Tibial nerve (tissue), 4 donors: ENCODE measurements at regions not wholly inside any gene's neighbourhood (a gene's known extent, or its start where the extent isn't known, plus 50 kb on each side); places are given as distances from the start of the nearest gene placed in this dataset.

Experiments used
- DNase-seq, 2 donors: peaks; one replicate each; pipeline ENCODE4 v3.0.0-alpha.2; 2019; ENCODE audit warnings: low spot score in 2 of 2
- H3K27ac ChIP-seq, 4 donors: fragments of 200-600 bp; sonication (generic) in 3 of 4; one replicate each; pipeline ENCODE4 v1.5.1; 2017 to 2019; ENCODE audit warnings: mild to moderate bottlenecking in 1 of 4
- H3K27me3 ChIP-seq, 2 donors: fragments of 200-600 bp; sonication (generic) in 1 of 2; one replicate each; pipeline versions ENCODE4 v1.5.1 to v1.6.0; 2017 to 2019
- H3K36me3 ChIP-seq, 3 donors: fragments of 200-600 bp; sonication (generic); one replicate each; pipeline ENCODE4 v1.5.1; 2018 to 2019
- H3K4me1 ChIP-seq, 4 donors: fragments of 200-600 bp; sonication (generic) in 3 of 4; one replicate each; pipeline ENCODE4 v1.5.1; 2017 to 2019
- H3K4me3 ChIP-seq, 4 donors: fragments of 200-600 bp; sonication (generic) in 3 of 4; one replicate each; pipeline ENCODE4 v1.5.1; 2017 to 2019; ENCODE audit warnings: mild to moderate bottlenecking in 1 of 4, moderate library complexity in 1 of 4
- H3K9me3 ChIP-seq, 4 donors: fragments of 200-600 bp; sonication (generic) in 3 of 4; one replicate each; pipeline ENCODE4 v1.5.1; 2017 to 2019
- EP300 ChIP-seq, 2 donors: sonication (generic); formaldehyde crosslinking; IDR thresholded peaks; one replicate each; pipeline ENCODE4 v1.6.1; 2017; ENCODE audit warnings: antibody characterized with exemption in 2 of 2, mild to moderate bottlenecking in 1 of 2
- POLR2A ChIP-seq, 2 donors: fragments of 450-650 bp; IDR thresholded peaks; one replicate each; pipeline ENCODE4 v1.6.1; 2017; ENCODE audit warnings: antibody characterized with exemption in 2 of 2, mild to moderate bottlenecking in 2 of 2, moderate library complexity in 2 of 2
- WGBS, 2 donors: methylation state at CpG; one replicate each; pipeline ENCODE4 v1.1.5; 2018; 5-methylcytosine and 5-hydroxymethylcytosine counted together
- TF ChIP-seq, protein P1 (sequence below), 5 experiments: fragments of 200-600 bp in 3 of 5; fragments of 450-650 bp in 2 of 5; sonication (generic) in 3 of 5; IDR thresholded peaks; one replicate each; pipeline ENCODE4 v1.5.1; 2016 to 2019; ENCODE audit warnings: antibody characterized with exemption in 5 of 5, mild to moderate bottlenecking in 3 of 5, moderate library complexity in 2 of 5

DNA sequence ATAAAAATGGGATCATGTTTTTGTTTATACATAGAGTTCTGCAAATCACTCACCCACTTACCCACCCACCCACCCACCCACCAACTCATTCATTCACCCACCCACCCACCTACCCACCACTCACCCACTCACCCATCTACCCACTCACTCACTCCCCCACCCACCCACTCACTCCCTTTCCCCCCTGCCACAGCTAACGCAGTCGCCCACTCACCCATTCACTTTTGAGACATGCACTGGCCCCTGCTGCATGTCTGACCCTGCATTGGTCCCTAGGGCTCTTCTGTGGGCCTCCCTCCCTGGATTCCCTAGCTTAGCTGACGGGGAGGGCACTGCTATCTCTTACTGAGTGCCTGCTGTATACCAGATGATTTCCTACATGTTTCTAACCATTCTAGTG, 100.4 kb upstream of the CSF3R start:
- no peaks in the 10 kb centered on the region for H3K4me1 ChIP-seq
- 47 to 55% methylated on average over 3 of the region's 3 CpGs for WGBS, 2 donors
- no peaks in the 10 kb centered on the region for H3K36me3 ChIP-seq
- H3K27me3 ChIP-seq = peaks cover 0 to 32% of the 10 kb centered on the region in 2 donors
- no peak overlapping the region for H3K27ac ChIP-seq
- no peak for DNase-seq
- H3K4me3 ChIP-seq = no peak overlapping the region
- H3K9me3 ChIP-seq = no peaks in the 10 kb centered on the region
- TF ChIP-seq, protein P1, sequence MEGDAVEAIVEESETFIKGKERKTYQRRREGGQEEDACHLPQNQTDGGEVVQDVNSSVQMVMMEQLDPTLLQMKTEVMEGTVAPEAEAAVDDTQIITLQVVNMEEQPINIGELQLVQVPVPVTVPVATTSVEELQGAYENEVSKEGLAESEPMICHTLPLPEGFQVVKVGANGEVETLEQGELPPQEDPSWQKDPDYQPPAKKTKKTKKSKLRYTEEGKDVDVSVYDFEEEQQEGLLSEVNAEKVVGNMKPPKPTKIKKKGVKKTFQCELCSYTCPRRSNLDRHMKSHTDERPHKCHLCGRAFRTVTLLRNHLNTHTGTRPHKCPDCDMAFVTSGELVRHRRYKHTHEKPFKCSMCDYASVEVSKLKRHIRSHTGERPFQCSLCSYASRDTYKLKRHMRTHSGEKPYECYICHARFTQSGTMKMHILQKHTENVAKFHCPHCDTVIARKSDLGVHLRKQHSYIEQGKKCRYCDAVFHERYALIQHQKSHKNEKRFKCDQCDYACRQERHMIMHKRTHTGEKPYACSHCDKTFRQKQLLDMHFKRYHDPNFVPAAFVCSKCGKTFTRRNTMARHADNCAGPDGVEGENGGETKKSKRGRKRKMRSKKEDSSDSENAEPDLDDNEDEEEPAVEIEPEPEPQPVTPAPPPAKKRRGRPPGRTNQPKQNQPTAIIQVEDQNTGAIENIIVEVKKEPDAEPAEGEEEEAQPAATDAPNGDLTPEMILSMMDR (IDR thresholded peaks at IDR 0.05) = no peak
- TF ChIP-seq EP300 (IDR thresholded peaks at IDR 0.05) (no peak), POLR2A (IDR thresholded peaks at IDR 0.05) (no peak)

- WGBS, 2 donors = 69 to 73% methylated on average over 12 of the region's 12 CpGs
Measured at GRCh38 chr1:36582066-36582755, 99.5 kb upstream of the CSF3R start.

GRCh38 chr1:36580524-36580923, 97.8 kb upstream of the CSF3R start:
- Histone ChIP-seq H3K27ac (no peak overlapping the region), H3K27me3 (peaks cover 0 to 11% of the 10 kb centered on the region in 2 donors), H3K4me1 (no peaks in the 10 kb centered on the region), H3K4me3 (no peak overlapping the region), H3K9me3 (no peaks in the 10 kb centered on the region), H3K36me3 (no peaks in the 10 kb centered on the region)
- 44% methylated on average over 5 of the region's 5 CpGs for WGBS, 2 donors
- no peak for TF ChIP-seq EP300 (IDR thresholded peaks at IDR 0.05)
- TF ChIP-seq, protein P1 (IDR thresholded peaks at IDR 0.05) = no peak
- TF ChIP-seq POLR2A (IDR thresholded peaks at IDR 0.05) = no peak
- DNase-seq = no peak

More at GRCh38 chr1:36582066-36582755, 99.5 kb upstream of the CSF3R start:
- no peak for DNase-seq
- no peaks in the 10 kb centered on the region for H3K9me3 ChIP-seq
- no peak overlapping the region for H3K4me3 ChIP-seq
- H3K27ac ChIP-seq = no peak overlapping the region
- TF ChIP-seq EP300 (IDR thresholded peaks at IDR 0.05) (no peak), POLR2A (IDR thresholded peaks at IDR 0.05) (no peak)
- TF ChIP-seq, protein P1 (IDR thresholded peaks at IDR 0.05) = no peak
- no peaks in the 10 kb centered on the region for H3K36me3 ChIP-seq
- H3K4me1 ChIP-seq = no peaks in the 10 kb centered on the region
- H3K27me3 ChIP-seq = peaks cover 0 to 24% of the 10 kb centered on the region in 2 donors

DNA sequence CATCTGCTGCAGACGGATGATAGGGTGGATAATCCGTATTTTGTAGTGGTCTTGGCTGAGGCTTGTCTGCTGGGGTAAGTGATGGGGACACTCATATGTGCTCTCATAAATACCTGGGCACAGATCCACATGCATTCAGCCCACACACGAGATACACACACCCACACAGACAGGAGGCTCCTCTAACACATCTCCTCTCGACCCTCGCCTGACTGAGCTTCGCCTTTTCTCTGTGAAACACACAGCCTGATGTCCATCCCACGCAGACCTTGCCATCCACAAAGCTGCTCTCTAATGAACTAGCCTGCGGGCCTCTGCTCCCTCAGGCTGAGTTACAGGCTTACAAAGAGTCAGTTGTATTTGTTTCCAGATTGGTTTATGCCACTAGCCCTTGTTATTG, 96.3 kb upstream of the CSF3R start:
- WGBS, 2 donors = 33 to 54% methylated on average over 8 of the region's 8 CpGs
- peaks cover 0 to 16% of the 10 kb centered on the region in 2 donors for H3K27me3 ChIP-seq
- no peak for DNase-seq
- no peak overlapping the region for H3K4me3 ChIP-seq
- TF ChIP-seq EP300 (IDR thresholded peaks at IDR 0.05) = no peak
- TF ChIP-seq, protein P1 (IDR thresholded peaks at IDR 0.05) = no peak
- H3K4me1 ChIP-seq = no peaks in the 10 kb centered on the region
- H3K27ac ChIP-seq = no peak overlapping the region
- no peaks in the 10 kb centered on the region for H3K36me3 ChIP-seq
- H3K9me3 ChIP-seq = no peaks in the 10 kb centered on the region

DNA sequence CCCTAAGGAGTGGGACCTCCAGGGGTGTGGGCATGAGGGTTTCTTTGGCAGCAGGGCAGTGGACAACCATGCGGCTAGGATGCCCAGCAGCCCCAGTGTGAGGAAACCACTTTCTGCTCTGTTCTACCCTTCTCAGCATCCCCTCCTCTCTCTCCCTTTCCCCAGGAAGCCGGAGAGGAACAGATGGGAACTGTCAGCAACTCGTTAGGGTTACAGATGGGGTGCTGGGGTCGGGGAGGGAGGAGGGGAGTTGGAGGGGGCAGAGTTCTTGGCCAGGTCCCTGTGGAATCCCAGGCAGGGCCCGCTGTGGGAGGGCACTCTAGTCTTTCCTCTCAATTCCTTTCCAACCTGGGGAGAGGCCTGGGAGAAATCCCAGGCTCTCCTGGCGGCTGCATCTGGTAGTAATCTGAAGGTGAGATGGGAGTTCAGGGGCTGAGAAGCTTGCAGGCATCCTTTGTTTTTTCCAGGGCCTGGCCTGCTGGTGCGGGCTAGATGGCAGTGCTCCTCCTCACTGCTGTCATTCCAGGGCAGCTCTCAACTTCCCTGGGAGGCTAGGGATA, 93.9 kb upstream of the CSF3R start:
- no peak overlapping the region for H3K4me3 ChIP-seq
- no peaks in the 10 kb centered on the region for H3K4me1 ChIP-seq
- H3K9me3 ChIP-seq = no peaks in the 10 kb centered on the region
- H3K27me3 ChIP-seq = peaks cover 0 to 37% of the 10 kb centered on the region in 2 donors
- 55 to 56% methylated on average over 7 of the region's 7 CpGs for WGBS, 2 donors
- no peaks in the 10 kb centered on the region for H3K36me3 ChIP-seq
- TF ChIP-seq, protein P1 (IDR thresholded peaks at IDR 0.05) = no peak
- TF ChIP-seq POLR2A (IDR thresholded peaks at IDR 0.05) = no peak
- no peak for TF ChIP-seq EP300 (IDR thresholded peaks at IDR 0.05)
- H3K27ac ChIP-seq = no peak overlapping the region
- DNase-seq = no peak
